CD4-positive, alpha-beta T cell (primary cell): ENCODE measurements at regions not wholly inside any gene's neighbourhood (a gene's known extent, or its start where the extent isn't known, plus 50 kb on each side); places are given as distances from the start of the nearest gene placed in this dataset.

Experiments used
- ATAC-seq: fragments of 200-7000 bp; cut with Tn5 transposase; one replicate; pipeline ENCODE4 v1.10.0; 2022; ENCODE audit warnings: mild to moderate bottlenecking; ENCODE audit not compliant: poor library complexity
- CTCF ChIA-PET: fragments of 350-600 bp; sonication (Branson Sonifier 250); formaldehyde crosslinking; loops from one replicate; lab custom pipeline; 2021; ENCODE audit warnings: antibody characterized with exemption, inconsistent platforms; lab: Charles Lee
- POLR2A ChIA-PET: fragments of 350-600 bp; sonication (Branson Sonifier 250); formaldehyde crosslinking; loops from one replicate; lab custom pipeline; 2021; ENCODE audit warnings: antibody characterized with exemption, inconsistent platforms; lab: Charles Lee
- DNase-seq, 14 experiments: peaks; one replicate each; pipeline ENCODE4 v3.0.0-alpha.2; 2013 to 2020; ENCODE audit warnings: mixed read lengths in 2 of 14
- H3K27ac ChIP-seq, 2 donors: one replicate each; pipeline versions ENCODE4 v1.5.1 to v1.7.0; 2013; ENCODE audit warnings: low read length in 2 of 2, low read depth in 1 of 2, mild to moderate bottlenecking in 1 of 2
- H3K27me3 ChIP-seq, 2 experiments: 1 replicate in 1 of 2; 2 replicates in 1 of 2; pipeline versions ENCODE4 v1.6.1 to v1.7.0; 2013; ENCODE audit warnings: low read length in 2 of 2, control low read depth in 1 of 2, mild to moderate bottlenecking in 1 of 2, moderate library complexity in 1 of 2; ENCODE audit not compliant: insufficient read depth in 2 of 2, control insufficient read depth in 1 of 2
- H3K36me3 ChIP-seq: one replicate; pipeline ENCODE4 v1.6.1; 2013; ENCODE audit warnings: low read length, control low read depth; ENCODE audit not compliant: insufficient read depth
- H3K4me1 ChIP-seq: one replicate; pipeline ENCODE4 v1.6.1; 2013; ENCODE audit warnings: low read length, control low read depth; ENCODE audit not compliant: insufficient read depth
- H3K4me3 ChIP-seq: one replicate; pipeline ENCODE4 v1.5.1; 2013; ENCODE audit warnings: mild to moderate bottlenecking, low read length, moderate library complexity
- H3K9me3 ChIP-seq, 2 experiments: 1 replicate in 1 of 2; 2 replicates in 1 of 2; pipeline versions ENCODE4 v1.6.1 to v1.7.0; 2013; ENCODE audit warnings: low read length in 2 of 2, mild to moderate bottlenecking in 2 of 2, control low read depth in 1 of 2, moderate library complexity in 1 of 2; ENCODE audit not compliant: control insufficient read depth in 1 of 2, insufficient read depth in 1 of 2
- H3K27ac Mint-ChIP-seq: one replicate; pipeline ENCODE4 v1.8.0; 2020; ENCODE audit warnings: mixed read lengths
- H3K27me3 Mint-ChIP-seq: one replicate; pipeline ENCODE4 v1.8.0; 2021; ENCODE audit warnings: mixed read lengths
- H3K36me3 Mint-ChIP-seq: one replicate; pipeline ENCODE4 v1.8.0; 2021; ENCODE audit warnings: low read depth, mixed read lengths
- H3K4me1 Mint-ChIP-seq: one replicate; pipeline ENCODE4 v1.8.0; 2021; ENCODE audit warnings: low read depth, mixed read lengths
- H3K4me3 Mint-ChIP-seq: one replicate; pipeline ENCODE4 v1.8.0; 2020; ENCODE audit warnings: mild to moderate bottlenecking, mixed read lengths
- H3K9me3 Mint-ChIP-seq: one replicate; pipeline ENCODE4 v1.8.0; 2020; ENCODE audit warnings: mixed read lengths
- CTCF ChIP-seq: fragments of 200-600 bp; IDR thresholded peaks from one replicate; pipeline ENCODE4 v1.8.0; 2022; ENCODE audit warnings: antibody characterized with exemption, mild to moderate bottlenecking
- intact Hi-C, 2 experiments: fragments of 100-400 bp; cut with DNase I in 1 of 2; cut with micrococcal nuclease in 1 of 2; formaldehyde crosslinking; loops; one replicate each; pipeline versions ENCODE4 v1.15.1 to v1.9.0; 2023 to 2025; cut with DNase I, micrococcal nuclease

- intact Hi-C loops, result no loop called here
- POLR2A ChIA-PET, result no interaction called here
- CTCF ChIA-PET, result no interaction called here
Observed at GRCh38 chr2:40831321-40831873, 379.5 kb upstream of the SLC8A1 start.

GRCh38 chr2:40841856-40842255 is 390.0 kb upstream of the SLC8A1 start:
- no peaks in the 10 kb centered on the region for H3K27me3 Mint-ChIP-seq
- TF ChIP-seq CTCF, result no peak
- Histone ChIP-seq H3K27me3 (no peaks in the 10 kb centered on the region), H3K9me3 (no peaks in the 10 kb centered on the region), H3K27ac (no peak overlapping the region), H3K4me3 (no peak overlapping the region), H3K36me3 (no peaks in the 10 kb centered on the region), H3K4me1 (no peaks in the 10 kb centered on the region)
- no peak for DNase-seq
- H3K9me3 Mint-ChIP-seq, result peaks cover 2% of the 10 kb centered on the region
- CTCF ChIA-PET, result no interaction called here
- no peaks in the 10 kb centered on the region for H3K36me3 Mint-ChIP-seq
- no peak overlapping the region for H3K27ac Mint-ChIP-seq
- ATAC-seq, result no peak
- H3K4me1 Mint-ChIP-seq, result no peaks in the 10 kb centered on the region
- intact Hi-C loops, result no loop called here
- no peak overlapping the region for H3K4me3 Mint-ChIP-seq
- POLR2A ChIA-PET, result no interaction called here

More at GRCh38 chr2:40831321-40831873, 379.5 kb upstream of the SLC8A1 start:
- Histone ChIP-seq H3K27me3 (no peaks in the 10 kb centered on the region), H3K36me3 (no peaks in the 10 kb centered on the region), H3K4me3 (no peak overlapping the region), H3K4me1 (no peaks in the 10 kb centered on the region), H3K9me3 (no peaks in the 10 kb centered on the region), H3K27ac (no peak overlapping the region)
- no peak for DNase-seq
- no peak overlapping the region for H3K4me3 Mint-ChIP-seq
- ATAC-seq, result no peak
- no peak for TF ChIP-seq CTCF
- H3K36me3 Mint-ChIP-seq, result no peaks in the 10 kb centered on the region
- no peaks in the 10 kb centered on the region for H3K27me3 Mint-ChIP-seq
- peaks cover 8% of the 10 kb centered on the region for H3K9me3 Mint-ChIP-seq
- H3K4me1 Mint-ChIP-seq, result no peaks in the 10 kb centered on the region
- no peak overlapping the region for H3K27ac Mint-ChIP-seq

- Histone ChIP-seq H3K4me3 (no peak overlapping the region), H3K36me3 (no peaks in the 10 kb centered on the region), H3K27ac (no peak overlapping the region), H3K27me3 (no peaks in the 10 kb centered on the region), H3K9me3 (no peaks in the 10 kb centered on the region), H3K4me1 (no peaks in the 10 kb centered on the region)
- intact Hi-C loops, result no loop called here
- TF ChIP-seq CTCF, result no peak
- DNase-seq (peak in 1 of 14 experiments; percentile 3), ATAC-seq (no peak)
- Mint-ChIP-seq H3K27ac (no peak overlapping the region), H3K9me3 (no peaks in the 10 kb centered on the region), H3K4me3 (no peak overlapping the region), H3K36me3 (no peaks in the 10 kb centered on the region), H3K27me3 (no peaks in the 10 kb centered on the region), H3K4me1 (no peaks in the 10 kb centered on the region)
- ChIA-PET POLR2A (no interaction called here), CTCF (no interaction called here)
Observed at GRCh38 chr2:40844353-40845277, 392.7 kb upstream of the SLC8A1 start.
